K562 (cell line): ENCODE measurements at regions not wholly inside any gene's neighbourhood (a gene's known extent, or its start where the extent isn't known, plus 50 kb on each side); places are given as distances from the start of the nearest gene placed in this dataset.

Experiments
- ATAC-seq: fragments of 200-7000 bp; cut with Tn5 transposase; 3 replicates; pipeline ENCODE4 v1.9.1; 2020; ENCODE audit warnings: moderate library complexity
- BruUV-seq: library from RNA; stranded (reverse); fragments of 400-500 nt; replicated peaks from 2 replicates; lab custom pipeline; 2021; lab: Mats Ljungman, UMichigan
- CTCF ChIA-PET: fragments of 300-600 bp; formaldehyde crosslinking; extraction: SDS; loops from one replicate; lab custom pipeline; 2021; ENCODE audit warnings: low intra/inter-chr PET ratio; lab: Yijun Ruan, JAX
- POLR2A ChIA-PET: fragments of 300-600, 350-650 bp; sonication (Branson Sonifier 250); formaldehyde crosslinking; extraction: SDS; loops from one replicate; lab custom pipeline; 2021; ENCODE audit warnings: antibody characterized with exemption, inconsistent platforms; lab: Yijun Ruan, JAX
- DNase-seq, 4 experiments: peaks; one replicate each; pipeline versions ENCODE4 v3.0.0 to v3.0.0-alpha.2; 2011 to 2018; ENCODE audit warnings: low spot score in 3 of 4, mixed read lengths in 3 of 4; ENCODE audit errors: extremely low read depth in 1 of 4
- FAIRE-seq: peaks from 2 replicates; lab custom pipeline; 2011; peaks lifted over from hg19 to GRCh38; lab: Jason Lieb, UNC
- H2AFZ ChIP-seq: 2 replicates; pipeline ENCODE4 v1.6.0; 2011; ENCODE audit warnings: low read depth, low read length, control low read depth, inconsistent platforms
- H3K27ac ChIP-seq: fragments of 200-600 bp; 3 replicates; pipeline ENCODE4 v1.8.0; 2011; ENCODE audit warnings: low read depth, mild to moderate bottlenecking, control low read depth, inconsistent platforms, low read length, moderate library complexity, mixed read lengths; ENCODE audit errors: extremely low read depth
- H3K27me3 ChIP-seq, 2 experiments: fragments of 300-600 bp in 1 of 2; 2 replicates in 1 of 2; 3 replicates in 1 of 2; pipeline versions ENCODE4 v1.6.0 to v1.8.0; 2011; ENCODE audit warnings: inconsistent platforms in 2 of 2, low read length in 2 of 2, mild to moderate bottlenecking in 1 of 2, mixed read lengths in 1 of 2, moderate library complexity in 1 of 2; ENCODE audit not compliant: control insufficient read depth in 2 of 2, insufficient read depth in 2 of 2
- H3K36me3 ChIP-seq: fragments of 300-600 bp; 3 replicates; pipeline ENCODE4 v1.8.0; 2011; ENCODE audit warnings: mild to moderate bottlenecking, low read length, inconsistent platforms; ENCODE audit not compliant: control insufficient read depth, insufficient read depth
- H3K4me1 ChIP-seq, 2 experiments: fragments of 200-600 bp in 1 of 2; replicated peaks in 1 of 2; 2 replicates in 1 of 2; 3 replicates in 1 of 2; pipeline versions ENCODE4 v1.5.1 to v1.8.0; 2011; ENCODE audit warnings: inconsistent platforms in 2 of 2, low read length in 2 of 2, mild to moderate bottlenecking in 1 of 2, mixed read lengths in 1 of 2, moderate library complexity in 1 of 2; ENCODE audit not compliant: control insufficient read depth in 2 of 2, insufficient read depth in 2 of 2
- H3K4me2 ChIP-seq: 2 replicates; pipeline ENCODE4 v1.6.1; 2011; ENCODE audit warnings: low read length, control low read depth, inconsistent platforms, mixed read lengths; ENCODE audit not compliant: insufficient read depth
- H3K4me3 ChIP-seq: fragments of 200-600 bp; sonication (generic), shearing (Covaris generic); 2 replicates; pipeline ENCODE4 v1.5.1; 2016; ENCODE audit warnings: control low read depth, inconsistent platforms
- H3K79me2 ChIP-seq: fragments of 200-600 bp; 3 replicates; pipeline ENCODE4 v1.8.0; 2011; ENCODE audit warnings: low read length, inconsistent platforms; ENCODE audit not compliant: control insufficient read depth, insufficient read depth
- H3K9ac ChIP-seq, 2 experiments: 2 replicates each; pipeline versions ENCODE4 v1.6.0 to v1.6.1; 2011; ENCODE audit warnings: low read depth in 2 of 2, low read length in 2 of 2, control low read depth in 1 of 2, inconsistent platforms in 1 of 2, mild to moderate bottlenecking in 1 of 2, mixed read lengths in 1 of 2; ENCODE audit not compliant: insufficient read depth in 1 of 2
- H3K9me1 ChIP-seq: one replicate; pipeline ENCODE4 v1.6.0; 2011; ENCODE audit warnings: inconsistent platforms, mild to moderate bottlenecking, low read length, moderate library complexity; ENCODE audit not compliant: control insufficient read depth, insufficient read depth
- H3K9me3 ChIP-seq: replicated peaks from 2 replicates; pipeline ENCODE4 v1.5.1; 2011; ENCODE audit warnings: low read depth, low read length, inconsistent platforms; ENCODE audit not compliant: control insufficient read depth, insufficient read depth
- H4K20me1 ChIP-seq: replicated peaks from 2 replicates; pipeline ENCODE4 v1.6.1; 2011; ENCODE audit warnings: low read length, inconsistent platforms, mixed read lengths; ENCODE audit not compliant: control insufficient read depth, insufficient read depth
- CCAR2 ChIP-seq: fragments of 200-400 bp; formaldehyde crosslinking; IDR thresholded peaks from 2 replicates; pipeline ENCODE4 v1.6.1; 2017; ENCODE audit warnings: mild to moderate bottlenecking, low read depth, low read length
- HCFC1 ChIP-seq: IDR thresholded peaks from 2 replicates; pipeline ENCODE4 v1.6.1; 2012; ENCODE audit warnings: low read depth, low read length, improper control_type of control experiment
- HDAC1 ChIP-seq, 2 experiments: fragments of 450-650 bp; IDR thresholded peaks; 2 replicates each; pipeline ENCODE4 v1.6.1; 2016 to 2017; ENCODE audit warnings: inconsistent platforms in 1 of 2, mild to moderate bottlenecking in 1 of 2, moderate library complexity in 1 of 2
- WGBS: fragments of 100-300 bp; shearing (Covaris generic); methylation state at CpG from one replicate; pipeline ENCODE4 v1.1.6; 2016; ENCODE audit warnings: low coverage, mixed read lengths; ENCODE audit not compliant: insufficient coverage; ENCODE audit errors: missing lambda C conversion rate; 5-methylcytosine and 5-hydroxymethylcytosine counted together
- in situ Hi-C: fragments of 300-500 bp; cut with MboI; formaldehyde crosslinking; loops from 4 replicates; pipeline ENCODE4 v1.15.0; 2018; ENCODE audit warnings: inconsistent platforms, mixed read lengths
- intact Hi-C: fragments of 100-400 bp; cut with micrococcal nuclease; formaldehyde crosslinking; loops from 2 replicates; pipeline ENCODE4 v1.14.2; 2022
- TF ChIP-seq, protein P1 (sequence below), 3 experiments: IDR thresholded peaks in 2 of 3; conservative IDR thresholded peaks in 1 of 3; 2 replicates each; pipeline ENCODE4 v1.5.1; 2011 to 2012; ENCODE audit warnings: low read length in 3 of 3, mild to moderate bottlenecking in 3 of 3, control low read depth in 2 of 3, improper control_type of control experiment in 1 of 3, inconsistent platforms in 1 of 3, low read depth in 1 of 3, mixed read lengths in 1 of 3, moderate library complexity in 1 of 3; ENCODE audit not compliant: insufficient read depth in 2 of 3

DNA sequence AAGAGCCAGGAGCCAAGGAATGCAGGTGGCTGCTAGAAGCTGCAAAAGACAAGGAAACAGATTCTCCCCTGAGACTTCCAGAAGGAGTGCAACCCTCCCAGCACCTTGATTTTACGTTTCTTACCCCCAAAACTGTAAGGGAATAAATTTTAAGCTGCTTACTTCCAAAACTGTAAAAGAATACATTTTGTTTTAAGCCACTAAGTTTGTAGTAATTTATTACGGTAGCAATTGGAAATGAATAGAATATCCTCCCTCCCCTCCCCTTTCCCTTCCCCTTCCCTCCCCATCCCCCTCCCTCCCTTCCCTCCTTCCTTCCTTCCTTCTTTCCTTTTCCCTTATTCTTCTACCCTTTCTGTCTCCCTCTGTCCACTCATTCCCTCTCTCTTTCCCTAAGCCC is 203.7 kb upstream of the CFAP20DC start (continued):
- TF ChIP-seq, protein P1, sequence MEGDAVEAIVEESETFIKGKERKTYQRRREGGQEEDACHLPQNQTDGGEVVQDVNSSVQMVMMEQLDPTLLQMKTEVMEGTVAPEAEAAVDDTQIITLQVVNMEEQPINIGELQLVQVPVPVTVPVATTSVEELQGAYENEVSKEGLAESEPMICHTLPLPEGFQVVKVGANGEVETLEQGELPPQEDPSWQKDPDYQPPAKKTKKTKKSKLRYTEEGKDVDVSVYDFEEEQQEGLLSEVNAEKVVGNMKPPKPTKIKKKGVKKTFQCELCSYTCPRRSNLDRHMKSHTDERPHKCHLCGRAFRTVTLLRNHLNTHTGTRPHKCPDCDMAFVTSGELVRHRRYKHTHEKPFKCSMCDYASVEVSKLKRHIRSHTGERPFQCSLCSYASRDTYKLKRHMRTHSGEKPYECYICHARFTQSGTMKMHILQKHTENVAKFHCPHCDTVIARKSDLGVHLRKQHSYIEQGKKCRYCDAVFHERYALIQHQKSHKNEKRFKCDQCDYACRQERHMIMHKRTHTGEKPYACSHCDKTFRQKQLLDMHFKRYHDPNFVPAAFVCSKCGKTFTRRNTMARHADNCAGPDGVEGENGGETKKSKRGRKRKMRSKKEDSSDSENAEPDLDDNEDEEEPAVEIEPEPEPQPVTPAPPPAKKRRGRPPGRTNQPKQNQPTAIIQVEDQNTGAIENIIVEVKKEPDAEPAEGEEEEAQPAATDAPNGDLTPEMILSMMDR (IDR thresholded peaks at IDR 0.05 in 2 of 3, conservative IDR thresholded peaks at IDR 0.05 in 1 of 3; ENCODE audit: insufficient read depth in 2 of 3, low read depth in 1 of 3, low read length in 3 of 3): no peak
- TF ChIP-seq CCAR2: no peak

DNA sequence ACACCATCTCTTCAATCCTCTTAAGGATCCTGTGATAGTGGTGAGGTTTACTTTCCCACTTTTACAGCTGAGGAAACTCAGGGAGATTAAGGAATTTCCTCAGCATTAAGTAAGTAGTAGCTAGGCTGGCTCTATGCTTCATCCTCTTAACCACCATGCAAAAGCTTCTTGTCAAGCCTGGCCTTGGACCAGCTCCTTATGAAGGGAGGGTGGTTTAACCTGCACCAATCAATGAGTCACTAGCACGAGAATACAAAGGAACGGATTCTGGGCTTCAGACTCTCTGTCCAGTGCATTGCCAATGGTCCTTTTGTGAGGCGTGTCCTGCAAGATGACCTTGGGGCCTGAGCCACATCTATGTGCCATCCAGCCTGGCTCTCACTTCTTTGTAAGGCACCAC is 202.0 kb upstream of the CFAP20DC start:
- POLR2A ChIA-PET: no interaction called here
- intact Hi-C loops: no loop called here
- CTCF ChIA-PET: no interaction called here

More for the DNA sequence above, 202.0 kb upstream of the CFAP20DC start:
- no peak overlapping the region for H3K4me3 ChIP-seq
- H3K4me2 ChIP-seq: no peak overlapping the region
- H3K27ac ChIP-seq: no peak overlapping the region
- no peaks in the 10 kb centered on the region for H3K4me1 ChIP-seq
- peaks cover 0 to 4% of the 10 kb centered on the region in 2 experiments; a peak in 1 of 5 replicates for H3K27me3 ChIP-seq
- H3K9me3 ChIP-seq: no peaks in the 10 kb centered on the region
- no peaks in the 10 kb centered on the region for H3K9me1 ChIP-seq
- BruUV-seq: no TSS peak
- no peak overlapping the region for H3K9ac ChIP-seq
- ATAC-seq: no peak
- H3K36me3 ChIP-seq: no peaks in the 10 kb centered on the region
- DNase-seq: no peak
- H4K20me1 ChIP-seq: no peaks in the 10 kb centered on the region
- no peaks in the 10 kb centered on the region for H3K79me2 ChIP-seq
- TF ChIP-seq HDAC1 (IDR thresholded peaks at IDR 0.05) (no peak), HCFC1 (no peak)
- TF ChIP-seq, all 486 proteins: peak for 0
- in situ Hi-C loops: no loop called here
- FAIRE-seq: no peak
- WGBS: 0% methylated on average over 3 of the region's 3 CpGs
- no peak overlapping the region for H2AFZ ChIP-seq
